Fibroblast of lung (primary cell): ENCODE measurements at regions not wholly inside any gene's neighbourhood (a gene's known extent, or its start where the extent isn't known, plus 50 kb on each side); places are given as distances from the start of the nearest gene placed in this dataset.

Source experiments
- DNase-seq, 2 donors: peaks; one replicate each; pipeline versions ENCODE4 v3.0.0 to v3.0.0-alpha.2; 2010; ENCODE audit warnings: low read depth in 2 of 2
- H2AFZ ChIP-seq: 2 replicates; pipeline ENCODE4 v1.5.1; 2012; ENCODE audit warnings: low read length, control low read depth, inconsistent platforms
- H3K27ac ChIP-seq: 2 replicates; pipeline ENCODE4 v1.5.1; 2011; ENCODE audit warnings: low read length, control low read depth; ENCODE audit not compliant: insufficient read depth
- H3K27me3 ChIP-seq: 2 replicates; pipeline ENCODE4 v1.5.1; 2011; ENCODE audit warnings: mild to moderate bottlenecking, low read length; ENCODE audit not compliant: control insufficient read depth, insufficient read depth
- H3K36me3 ChIP-seq: 2 replicates; pipeline ENCODE4 v1.5.1; 2011; ENCODE audit warnings: low read length; ENCODE audit not compliant: control insufficient read depth, insufficient read depth
- H3K4me1 ChIP-seq: 2 replicates; pipeline ENCODE4 v1.5.1; 2011; ENCODE audit warnings: low read length; ENCODE audit not compliant: control insufficient read depth, insufficient read depth; ENCODE audit errors: extremely low read depth
- H3K4me2 ChIP-seq: 2 replicates; pipeline ENCODE4 v1.5.1; 2011; ENCODE audit warnings: low read length, control low read depth; ENCODE audit not compliant: insufficient read depth; ENCODE audit errors: extremely low read depth
- H3K4me3 ChIP-seq, 4 experiments: fragments of 200-600 bp in 1 of 4; sonication (generic) in 1 of 4; replicated peaks in 1 of 4; 2 replicates each; pipeline ENCODE4 v1.5.1; 2011 to 2016; ENCODE audit warnings: low read length in 4 of 4, low read depth in 3 of 4, mild to moderate bottlenecking in 3 of 4, control low read depth in 2 of 4, inconsistent platforms in 1 of 4, mixed read lengths in 1 of 4; ENCODE audit not compliant: insufficient read depth in 1 of 4; ENCODE audit errors: control extremely low read depth in 1 of 4
- H3K79me2 ChIP-seq: 2 replicates; pipeline ENCODE4 v1.5.1; 2012; ENCODE audit warnings: mild to moderate bottlenecking, low read length, inconsistent platforms; ENCODE audit not compliant: control insufficient read depth, insufficient read depth
- H3K9ac ChIP-seq: 2 replicates; pipeline ENCODE4 v1.5.1; 2011; ENCODE audit warnings: mild to moderate bottlenecking, low read length, control low read depth; ENCODE audit not compliant: insufficient read depth
- H3K9me3 ChIP-seq: 2 replicates; pipeline ENCODE4 v1.5.1; 2012; ENCODE audit warnings: low read depth, low read length; ENCODE audit not compliant: control insufficient read depth, insufficient read depth
- H4K20me1 ChIP-seq: 2 replicates; pipeline ENCODE4 v1.5.1; 2011; ENCODE audit warnings: low read length; ENCODE audit not compliant: control insufficient read depth, insufficient read depth; ENCODE audit errors: extremely low read depth
- EZH2 ChIP-seq: IDR thresholded peaks from 2 replicates; pipeline ENCODE4 v1.5.1; 2012; ENCODE audit warnings: low read length, control low read depth, mild to moderate bottlenecking; ENCODE audit errors: missing control alignments
- TF ChIP-seq, protein P1 (sequence below), 2 donors: IDR thresholded peaks in 1 of 2; conservative IDR thresholded peaks in 1 of 2; 1 replicate in 1 of 2; 2 replicates in 1 of 2; pipeline ENCODE4 v1.5.1; 2011 to 2012; ENCODE audit warnings: low read length in 2 of 2, control low read depth in 1 of 2, inconsistent platforms in 1 of 2, low read depth in 1 of 2, mild to moderate bottlenecking in 1 of 2

DNA sequence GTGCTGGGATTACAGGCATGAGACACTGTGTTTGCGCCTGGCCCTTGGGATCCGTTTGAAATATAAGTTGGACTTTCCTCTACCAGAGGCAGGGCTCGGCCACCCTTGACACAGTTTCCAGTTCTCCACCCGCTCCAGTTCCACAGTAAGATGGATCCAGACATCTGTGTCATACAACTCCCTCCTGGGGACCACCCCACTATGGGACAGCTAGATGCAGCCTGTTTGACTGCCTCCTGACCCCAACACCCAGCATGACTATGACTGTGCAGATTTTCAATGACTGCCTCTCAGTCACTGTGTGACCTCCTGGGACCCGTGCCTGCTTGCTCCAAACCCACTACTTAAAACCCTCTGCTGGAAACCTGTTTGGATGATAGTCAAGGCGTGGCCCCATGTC is 166.7 kb downstream of the IRF8 start:
- Histone ChIP-seq H4K20me1 (no peaks in the 10 kb centered on the region), H3K79me2 (no peaks in the 10 kb centered on the region), H3K27me3 (peaks cover 8% of the 10 kb centered on the region), H3K9me3 (no peaks in the 10 kb centered on the region), H3K4me3 (no peak overlapping the region), H3K4me2 (no peak overlapping the region), H3K36me3 (no peaks in the 10 kb centered on the region), H3K9ac (no peak overlapping the region), H3K4me1 (no peaks in the 10 kb centered on the region), H3K27ac (no peak overlapping the region), H2AFZ (no peak overlapping the region)
- DNase-seq, result no peak
- TF ChIP-seq, protein P1, sequence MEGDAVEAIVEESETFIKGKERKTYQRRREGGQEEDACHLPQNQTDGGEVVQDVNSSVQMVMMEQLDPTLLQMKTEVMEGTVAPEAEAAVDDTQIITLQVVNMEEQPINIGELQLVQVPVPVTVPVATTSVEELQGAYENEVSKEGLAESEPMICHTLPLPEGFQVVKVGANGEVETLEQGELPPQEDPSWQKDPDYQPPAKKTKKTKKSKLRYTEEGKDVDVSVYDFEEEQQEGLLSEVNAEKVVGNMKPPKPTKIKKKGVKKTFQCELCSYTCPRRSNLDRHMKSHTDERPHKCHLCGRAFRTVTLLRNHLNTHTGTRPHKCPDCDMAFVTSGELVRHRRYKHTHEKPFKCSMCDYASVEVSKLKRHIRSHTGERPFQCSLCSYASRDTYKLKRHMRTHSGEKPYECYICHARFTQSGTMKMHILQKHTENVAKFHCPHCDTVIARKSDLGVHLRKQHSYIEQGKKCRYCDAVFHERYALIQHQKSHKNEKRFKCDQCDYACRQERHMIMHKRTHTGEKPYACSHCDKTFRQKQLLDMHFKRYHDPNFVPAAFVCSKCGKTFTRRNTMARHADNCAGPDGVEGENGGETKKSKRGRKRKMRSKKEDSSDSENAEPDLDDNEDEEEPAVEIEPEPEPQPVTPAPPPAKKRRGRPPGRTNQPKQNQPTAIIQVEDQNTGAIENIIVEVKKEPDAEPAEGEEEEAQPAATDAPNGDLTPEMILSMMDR (conservative IDR thresholded peaks at IDR 0.05 in 1 of 2, IDR thresholded peaks at IDR 0.05 in 1 of 2; ENCODE audit: low read depth in 1 of 2, low read length in 2 of 2), result no peak
- TF ChIP-seq EZH2, result no peak

DNA sequence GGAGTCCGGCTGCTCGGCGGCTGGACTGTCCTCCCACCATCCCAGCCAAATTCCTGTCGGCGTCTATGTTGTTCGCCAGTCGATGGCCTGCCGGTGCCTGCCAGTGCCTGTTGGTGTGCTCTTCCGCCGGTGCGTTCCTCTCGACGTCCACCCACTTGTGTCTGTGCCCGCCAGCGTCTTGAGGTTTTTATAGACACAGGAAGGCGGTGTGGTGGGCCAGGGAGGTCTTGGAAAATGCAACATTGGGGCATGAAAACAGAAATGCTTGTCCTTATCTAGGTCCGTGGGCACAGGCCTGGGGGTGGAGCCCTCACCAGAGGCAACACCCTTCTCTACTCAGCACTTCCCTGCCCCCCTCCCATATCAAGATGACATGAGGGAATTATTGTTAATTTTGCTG is 167.8 kb downstream of the IRF8 start:
- Histone ChIP-seq H2AFZ (no peak overlapping the region), H3K27me3 (peaks cover 8% of the 10 kb centered on the region), H3K9ac (no peak overlapping the region), H3K27ac (no peak overlapping the region), H3K9me3 (no peaks in the 10 kb centered on the region), H3K4me1 (no peaks in the 10 kb centered on the region), H3K4me2 (no peak overlapping the region), H4K20me1 (no peaks in the 10 kb centered on the region), H3K4me3 (no peak overlapping the region), H3K36me3 (no peaks in the 10 kb centered on the region), H3K79me2 (no peaks in the 10 kb centered on the region)
- no peak for DNase-seq
- TF ChIP-seq, protein P1 (conservative IDR thresholded peaks at IDR 0.05 in 1 of 2, IDR thresholded peaks at IDR 0.05 in 1 of 2; ENCODE audit: low read depth in 1 of 2, low read length in 2 of 2), result no peak
- no peak for TF ChIP-seq EZH2

DNA sequence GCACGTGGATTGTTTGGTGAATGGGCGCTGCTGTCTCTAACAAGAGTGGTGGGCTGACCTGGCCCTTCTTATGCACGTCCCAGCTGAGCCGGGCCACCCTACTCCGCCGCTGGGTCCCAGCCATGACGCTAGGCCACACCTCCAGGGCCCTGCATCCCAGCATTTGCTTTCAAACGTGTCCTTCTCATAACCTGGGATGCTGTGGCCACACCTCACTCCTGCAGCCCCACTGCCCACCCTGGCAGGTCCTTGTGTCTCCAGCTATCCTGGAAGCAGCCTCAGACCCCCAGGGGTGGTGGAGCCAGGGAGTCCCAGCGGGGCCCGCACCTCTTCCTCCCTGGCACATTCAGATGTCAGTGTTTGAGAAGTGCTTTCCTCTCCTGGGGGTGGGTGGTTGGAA is 168.6 kb downstream of the IRF8 start:
- DNase-seq, result no peak
- Histone ChIP-seq H2AFZ (no peak overlapping the region), H3K79me2 (no peaks in the 10 kb centered on the region), H3K9ac (no peak overlapping the region), H3K9me3 (no peaks in the 10 kb centered on the region), H3K27me3 (peaks cover 8% of the 10 kb centered on the region), H3K4me3 (no peak overlapping the region), H3K4me2 (no peak overlapping the region), H4K20me1 (no peaks in the 10 kb centered on the region), H3K27ac (no peak overlapping the region), H3K4me1 (no peaks in the 10 kb centered on the region), H3K36me3 (no peaks in the 10 kb centered on the region)
- TF ChIP-seq, protein P1 (conservative IDR thresholded peaks at IDR 0.05 in 1 of 2, IDR thresholded peaks at IDR 0.05 in 1 of 2; ENCODE audit: low read depth in 1 of 2, low read length in 2 of 2), result no peak
- TF ChIP-seq EZH2, result no peak
